T-helper 2 cell treated with Interferon-gamma antibody and Interleukin-4, amounts not matched to agents 100 ng/mL and 5 ng/mL, for 36 hours (primary cell): ENCODE measurements at regions not wholly inside any gene's neighbourhood (a gene's known extent, or its start where the extent isn't known, plus 50 kb on each side); places are given as distances from the start of the nearest gene placed in this dataset.
"Not testable (repeated sequence)": the region's sequence is repeated elsewhere in the genome, so short reads cannot be mapped to it uniquely, and the experiment has no call there.

ENCODE experiments used
- intact Hi-C: fragments of 100-400 bp; cut with micrococcal nuclease; formaldehyde crosslinking; loops from one replicate; pipeline ENCODE4 v1.15.1; 2023

GRCh38 chr6:14765721-14766390 lies 480.0 kb upstream of the JARID2 start:
- intact Hi-C loops = no loop called here

- intact Hi-C loops = no loop called here
Measured at GRCh38 chr6:14766391-14766994, 479.4 kb upstream of the JARID2 start.

GRCh38 chr6:14767226-14767625 lies 478.6 kb upstream of the JARID2 start:
- intact Hi-C loops = no loop called here

- intact Hi-C loops = no loop called here
Measured at GRCh38 chr6:14770040-14770439, 475.8 kb upstream of the JARID2 start.

GRCh38 chr6:14770572-14770971 lies 475.3 kb upstream of the JARID2 start:
- intact Hi-C loops = no loop called here

- intact Hi-C loops = no loop called here
Measured at GRCh38 chr6:14771016-14771415, 474.9 kb upstream of the JARID2 start.

- intact Hi-C loops = no loop called here
Measured at GRCh38 chr6:14772188-14772587, 473.7 kb upstream of the JARID2 start.

- intact Hi-C loops = no loop called here
Measured at GRCh38 chr6:14775528-14775927, 470.3 kb upstream of the JARID2 start.

GRCh38 chr6:14776307-14776706 lies 469.6 kb upstream of the JARID2 start:
- intact Hi-C loops = no loop called here

GRCh38 chr6:14781772-14782525 lies 463.9 kb upstream of the JARID2 start:
- intact Hi-C loops = no loop called here

GRCh38 chr6:14782921-14783464 lies 462.9 kb upstream of the JARID2 start:
- intact Hi-C loops = not testable (repeated sequence)

- intact Hi-C loops = no loop called here
Measured at GRCh38 chr6:14783594-14783993, 462.3 kb upstream of the JARID2 start.

- intact Hi-C loops = no loop called here
Measured at GRCh38 chr6:14784596-14785492, 461.0 kb upstream of the JARID2 start.

GRCh38 chr6:14785493-14785790 lies 460.4 kb upstream of the JARID2 start:
- intact Hi-C loops = no loop called here

GRCh38 chr6:14786008-14786407 lies 459.9 kb upstream of the JARID2 start:
- intact Hi-C loops = no loop called here

GRCh38 chr6:14786455-14786854 lies 459.4 kb upstream of the JARID2 start:
- intact Hi-C loops = no loop called here

GRCh38 chr6:14787250-14787649 lies 458.6 kb upstream of the JARID2 start:
- intact Hi-C loops = no loop called here

- intact Hi-C loops = no loop called here
Measured at GRCh38 chr6:14787677-14788076, 458.2 kb upstream of the JARID2 start.

GRCh38 chr6:14789996-14790395 lies 455.9 kb upstream of the JARID2 start:
- intact Hi-C loops = no loop called here

- intact Hi-C loops = no loop called here
Measured at GRCh38 chr6:14790976-14791375, 454.9 kb upstream of the JARID2 start.

GRCh38 chr6:14791526-14791925 lies 454.3 kb upstream of the JARID2 start:
- intact Hi-C loops = no loop called here
